Activated CD4-positive, alpha-beta T cell treated with anti-CD3 and anti-CD28 coated beads, Interleukin-2, amount 50 U/mL, for 16 hours (primary cell): ENCODE measurements at regions not wholly inside any gene's neighbourhood (a gene's known extent, or its start where the extent isn't known, plus 50 kb on each side); places are given as distances from the start of the nearest gene placed in this dataset.
"Not testable (repeated sequence)": the region's sequence is repeated elsewhere in the genome, so short reads cannot be mapped to it uniquely, and the experiment has no call there.

Experiments used
- DNase-seq: peaks from one replicate; pipeline ENCODE4 v3.0.0-alpha.2; 2020

DNA sequence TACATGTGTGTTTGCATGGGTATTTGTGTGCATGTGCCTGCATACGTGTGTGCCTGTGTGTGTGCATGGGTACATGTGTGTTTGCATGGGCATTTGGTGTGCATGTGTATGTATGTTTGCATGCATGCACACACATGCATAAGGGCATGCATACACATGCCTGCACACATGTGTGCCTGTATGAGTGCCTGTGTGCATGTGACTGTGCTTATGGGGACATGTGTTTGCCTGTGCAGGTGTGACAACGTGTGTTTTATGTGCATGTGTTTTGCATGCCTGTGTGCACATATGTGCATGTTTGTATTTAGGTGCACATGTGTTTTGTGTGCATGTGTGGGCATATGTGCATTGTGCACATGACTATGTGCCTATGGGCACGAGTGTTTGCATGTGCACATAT lies 165.7 kb downstream of the ERMARD start:
- DNase-seq = no peak

DNA sequence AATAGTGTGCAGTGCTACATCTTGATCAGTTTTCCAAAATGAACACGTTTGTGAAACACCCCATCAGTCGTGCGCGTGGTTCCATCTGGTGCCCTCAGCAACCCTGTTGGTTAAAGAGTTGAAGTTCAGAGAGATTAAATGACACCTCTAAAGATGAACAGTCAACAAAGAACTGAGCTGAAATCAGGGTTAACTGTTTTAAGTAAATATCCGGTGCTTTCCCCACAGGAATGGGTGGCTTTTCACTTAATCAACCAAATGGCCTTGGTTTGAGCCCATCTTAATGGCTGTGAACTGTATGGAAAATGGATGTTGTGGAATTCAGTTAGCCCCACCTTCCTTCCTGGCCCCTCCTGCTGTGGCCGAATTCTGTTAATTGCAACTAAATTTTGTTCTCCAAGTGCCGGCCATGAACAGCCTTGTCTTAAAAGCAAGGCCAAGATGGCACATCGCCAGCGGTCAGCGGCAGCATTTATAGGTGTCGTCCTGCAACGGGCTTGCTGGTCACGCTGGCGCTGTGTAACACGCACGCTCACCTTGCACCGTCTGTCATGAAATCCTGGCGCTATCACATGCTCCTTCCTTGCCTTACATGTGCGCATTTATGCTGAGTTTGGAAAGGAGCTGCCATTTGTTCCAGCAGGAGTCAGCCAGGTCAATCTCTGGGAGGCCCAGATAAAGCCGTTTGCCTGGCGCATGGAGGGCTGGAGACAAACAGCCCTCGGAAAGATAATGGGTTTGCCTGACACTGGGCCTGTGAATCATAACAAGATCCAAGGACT lies 164.5 kb downstream of the ERMARD start:
- DNase-seq = no peak

DNA sequence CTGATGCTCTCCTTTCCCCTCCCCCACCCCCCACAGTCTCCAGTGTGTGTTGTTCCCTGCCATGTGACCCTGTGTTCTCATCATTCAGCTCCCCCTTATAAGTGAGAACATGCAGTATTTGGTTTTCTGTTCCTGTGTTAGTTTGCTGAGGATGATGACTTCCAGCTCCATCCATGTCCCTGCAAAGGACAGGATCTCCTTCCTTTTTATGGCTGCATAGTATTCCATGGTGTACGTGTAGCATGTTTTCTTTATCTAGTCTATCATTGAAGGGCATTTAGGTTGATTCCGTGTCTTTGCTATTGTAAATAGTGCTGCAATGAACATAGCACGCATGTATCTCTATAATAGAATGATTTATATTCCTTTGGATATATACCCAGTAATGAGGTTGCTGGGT lies 162.3 kb downstream of the ERMARD start:
- DNase-seq = not testable (repeated sequence)

DNA sequence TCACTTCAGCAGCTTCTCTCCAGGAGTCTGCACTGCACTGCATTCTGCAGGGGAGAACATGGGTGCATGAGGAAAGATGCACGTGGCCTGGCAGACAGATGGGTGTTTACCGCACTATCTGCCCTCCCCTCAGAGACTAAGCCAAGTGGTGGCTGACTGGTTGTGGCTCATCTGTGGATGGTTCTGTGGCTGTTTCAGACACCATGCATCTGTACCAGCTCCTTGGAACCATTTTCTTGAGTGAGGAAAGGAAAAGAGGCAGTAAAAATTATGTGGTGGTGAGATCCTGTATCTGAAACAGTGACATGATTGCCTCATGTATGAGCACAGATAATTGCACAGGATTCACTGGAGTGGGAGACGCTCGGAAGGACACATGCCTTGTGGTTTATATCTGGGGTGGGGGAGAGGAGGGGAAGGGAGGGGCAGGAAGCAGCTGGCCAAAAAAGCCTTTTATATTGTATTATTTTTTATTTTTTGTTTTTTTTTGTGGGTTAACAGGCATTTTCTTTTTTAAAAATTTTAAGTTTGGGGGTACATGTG lies 161.7 kb downstream of the ERMARD start:
- no peak for DNase-seq

DNA sequence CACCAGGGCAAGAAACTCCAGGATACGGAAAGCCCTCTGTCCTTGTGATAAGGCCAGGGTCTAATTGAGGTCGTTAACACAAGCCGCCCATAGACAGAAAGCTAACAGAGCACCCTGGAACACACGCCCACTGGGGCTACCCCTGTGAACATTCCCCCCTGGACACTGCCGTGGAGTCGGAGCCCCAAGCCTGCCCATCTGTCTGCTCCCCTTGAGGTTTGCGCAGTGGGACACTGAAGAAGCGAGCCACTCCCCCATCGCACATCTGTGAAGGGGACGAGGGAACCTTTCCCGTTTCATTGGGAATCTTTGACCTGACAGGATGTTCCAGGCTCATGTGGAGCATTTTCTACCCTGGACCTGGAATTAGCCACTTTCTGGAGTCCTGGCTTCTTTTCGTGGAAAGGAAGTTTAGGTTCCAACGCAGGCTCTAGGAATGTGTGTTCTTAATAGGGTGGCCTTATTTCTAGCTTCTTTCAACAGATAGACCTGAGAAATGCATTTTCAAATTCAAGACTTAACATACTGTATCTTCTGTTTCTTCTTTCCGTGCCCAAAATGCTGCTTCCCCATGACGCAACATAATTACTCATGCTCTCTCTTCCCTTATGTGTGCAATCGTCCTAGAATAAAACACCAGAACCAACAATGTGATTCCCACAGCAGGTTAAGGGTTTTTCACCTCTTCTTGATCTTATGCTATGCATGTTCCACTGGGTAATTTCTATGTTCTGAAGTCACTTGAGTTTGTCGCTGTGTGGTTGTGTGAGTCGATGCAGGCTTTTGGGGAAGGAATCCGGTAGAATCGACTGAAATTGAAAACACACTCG lies 161.1 kb downstream of the ERMARD start:
- no peak for DNase-seq

DNA sequence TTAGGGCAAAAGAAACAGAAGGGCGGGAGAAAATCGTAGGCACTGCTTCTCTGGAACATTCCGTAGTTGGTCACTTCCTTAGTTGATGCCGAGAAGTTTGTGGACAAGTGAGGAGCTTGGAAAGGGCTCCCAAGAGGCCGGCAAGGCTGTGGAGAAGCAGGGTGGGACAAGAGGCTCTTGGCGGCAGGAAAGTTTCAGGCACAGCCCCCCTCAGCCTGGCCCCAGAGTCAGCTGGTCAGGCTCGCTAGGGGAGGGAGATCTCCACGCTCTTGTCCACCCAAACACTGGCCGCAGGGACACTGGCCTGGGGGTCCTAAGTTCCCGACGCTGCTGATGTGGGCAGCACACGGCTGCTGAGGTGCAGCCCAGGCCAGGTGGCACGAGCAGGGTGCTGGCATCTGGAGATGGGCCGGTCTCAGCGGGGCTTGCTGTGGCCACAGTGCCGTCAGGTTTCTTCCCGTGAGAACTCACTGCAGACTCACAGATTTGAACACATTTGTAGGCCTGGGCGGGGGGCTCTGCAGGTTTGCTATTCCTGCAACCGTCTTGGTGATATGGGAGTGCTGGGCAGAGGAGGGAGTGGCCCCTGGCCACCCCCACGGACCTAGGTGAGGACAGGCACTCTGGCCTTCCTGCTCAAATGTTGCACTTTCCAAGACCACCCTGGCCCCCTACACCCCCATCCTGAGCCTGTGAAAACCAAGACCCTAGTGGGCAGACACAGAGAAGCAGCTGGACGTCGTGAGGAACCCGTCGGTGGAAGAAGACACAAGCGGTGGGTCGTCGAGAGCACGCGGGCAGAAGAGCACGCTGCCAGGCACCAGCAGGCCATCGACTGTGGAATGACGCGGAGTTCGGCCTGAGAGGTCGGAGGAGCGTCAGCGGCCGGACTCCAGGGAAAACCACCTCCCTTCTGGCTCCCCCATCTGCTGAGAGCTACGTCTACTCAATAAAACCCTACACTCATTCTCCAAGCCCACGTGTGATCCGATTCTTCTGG lies 160.1 kb downstream of the ERMARD start:
- no peak for DNase-seq

DNA sequence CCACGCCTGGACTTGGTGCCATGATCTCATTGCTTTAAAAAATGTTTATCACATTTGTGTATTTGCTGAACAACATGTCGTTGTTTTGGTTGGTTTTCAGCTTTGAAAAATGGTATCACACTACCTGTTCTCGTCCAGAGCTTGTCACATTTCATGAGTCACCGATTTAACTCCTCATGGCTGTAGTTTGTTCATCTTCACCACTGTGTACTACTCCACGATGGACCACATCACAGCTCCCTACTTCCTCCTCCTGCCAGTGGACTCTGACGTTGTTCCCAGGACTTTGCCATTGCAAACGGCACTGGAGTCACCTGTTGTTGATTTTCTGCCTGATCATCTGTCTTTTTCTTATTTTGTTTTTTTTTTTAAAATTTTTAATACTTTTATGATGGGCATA lies 157.7 kb downstream of the ERMARD start:
- DNase-seq = no peak

DNA sequence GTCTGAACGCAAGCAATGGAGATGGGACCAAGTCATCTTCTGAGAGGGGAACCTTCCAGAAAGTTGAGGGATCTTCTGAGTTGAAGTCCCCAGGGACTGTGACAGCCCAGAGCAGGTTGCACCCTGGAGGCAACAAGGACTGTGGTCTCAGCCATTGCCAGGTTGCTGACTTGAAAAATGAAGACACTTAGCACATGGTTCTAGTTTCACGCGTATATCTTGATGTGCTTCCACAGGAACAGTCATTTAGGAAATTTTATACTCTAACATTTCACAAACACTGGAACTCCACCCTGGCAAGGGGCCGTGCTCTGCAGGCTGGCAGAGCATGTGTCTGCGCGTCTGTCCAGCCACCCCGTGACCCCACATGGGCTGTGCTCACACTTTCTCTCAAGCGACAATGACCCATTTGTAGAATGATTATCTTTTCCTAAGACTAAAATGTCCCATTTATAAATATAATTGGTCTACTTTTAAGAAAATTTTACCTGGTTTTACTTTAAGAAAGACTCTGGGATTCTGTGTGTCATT lies 157.0 kb downstream of the ERMARD start:
- DNase-seq = no peak

DNA sequence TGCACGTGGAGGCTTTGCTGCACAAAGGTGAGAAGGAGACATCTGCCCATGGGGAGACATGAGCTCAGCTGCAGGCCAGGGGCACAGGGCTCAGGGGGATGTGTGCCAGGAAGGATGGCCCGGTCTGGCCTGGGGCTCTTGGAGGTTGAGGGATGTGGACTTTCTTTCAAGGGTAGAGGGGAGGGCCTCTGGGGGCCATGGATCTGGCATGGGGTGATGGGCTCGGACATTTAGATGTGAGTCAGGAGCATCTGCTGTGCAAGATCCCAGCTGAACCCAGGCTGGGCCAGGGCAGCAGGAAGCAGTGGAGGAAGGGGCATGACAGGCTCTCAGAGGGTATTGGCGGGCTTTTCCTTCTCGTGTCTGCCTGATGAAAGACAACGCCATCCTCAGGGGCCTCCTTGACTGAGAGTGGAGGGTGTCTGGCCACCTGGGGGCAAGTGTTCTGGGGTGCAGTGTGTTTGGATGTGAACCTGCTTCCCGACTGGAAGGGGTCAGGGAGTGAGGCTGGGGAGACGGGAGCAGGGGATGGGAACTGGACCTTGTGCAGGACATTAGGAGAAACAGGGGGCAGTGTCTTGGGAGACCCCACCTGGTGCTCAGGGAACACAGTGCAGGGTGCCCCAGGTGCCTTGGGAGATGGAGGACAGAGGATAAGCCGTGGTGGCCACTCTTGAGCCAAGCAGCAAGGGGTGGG lies 156.1 kb downstream of the ERMARD start:
- DNase-seq = no peak

DNA sequence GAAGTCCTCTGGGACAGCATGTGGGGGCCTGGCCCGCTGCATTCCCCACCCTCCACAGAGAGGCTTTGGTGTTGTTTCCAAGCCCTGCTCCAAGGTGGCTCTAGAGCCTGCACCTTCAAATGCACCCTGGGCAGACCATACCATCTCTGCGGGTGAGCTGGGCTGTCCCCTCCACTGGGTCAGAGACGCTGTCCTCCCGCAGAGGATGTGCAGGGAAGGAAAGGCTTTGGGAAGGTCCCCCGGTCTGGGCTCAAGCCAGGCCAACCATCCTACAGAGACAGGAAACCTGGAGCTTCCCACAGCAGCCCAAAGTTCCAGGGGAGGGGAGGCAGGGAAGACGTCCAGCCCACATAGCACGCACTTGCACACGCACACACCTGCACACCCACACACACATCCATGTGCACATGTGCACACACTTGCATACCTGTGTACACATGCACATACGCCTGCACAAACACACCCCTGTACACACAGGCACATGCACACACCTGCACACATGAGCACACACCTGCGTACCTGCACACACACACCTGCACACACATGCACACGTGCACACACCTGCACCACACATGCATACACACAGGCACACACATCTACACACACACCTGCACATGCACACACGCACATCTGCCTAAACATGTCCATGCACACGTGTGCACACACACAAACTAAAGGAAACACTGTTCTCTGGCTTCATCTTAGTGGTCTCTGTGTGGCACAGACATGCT lies 155.4 kb downstream of the ERMARD start:
- DNase-seq = no peak

DNA sequence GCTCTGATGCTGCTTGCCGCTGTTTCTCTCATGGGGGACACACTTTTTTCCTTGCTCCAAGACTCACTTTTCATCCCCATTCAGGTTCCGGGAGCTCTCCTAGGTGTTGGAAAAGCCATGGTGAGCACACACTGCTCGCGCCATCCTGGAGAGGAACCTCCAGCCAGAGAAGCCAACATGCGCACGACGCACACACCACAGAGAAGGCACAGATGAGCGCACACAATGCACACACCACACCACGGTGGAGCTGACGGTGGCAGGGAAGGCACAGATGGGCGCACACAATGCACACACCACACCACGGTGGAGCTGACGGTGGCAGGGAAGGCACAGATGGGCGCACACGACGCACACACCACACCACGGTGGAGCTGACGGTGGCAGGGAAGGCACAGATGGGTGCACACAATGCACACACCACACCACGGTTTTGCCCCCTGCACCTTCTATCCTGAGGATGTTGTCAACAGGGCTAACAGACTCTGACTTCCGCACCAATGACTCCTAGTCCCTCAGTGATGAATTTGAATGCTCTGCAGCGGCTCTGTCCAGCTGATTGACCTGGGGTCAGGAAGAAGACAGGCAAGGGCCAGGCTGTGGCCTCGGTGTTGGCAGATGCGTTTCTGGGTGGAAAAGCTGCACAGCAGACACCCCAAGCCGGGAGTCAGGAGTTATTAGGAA lies 154.7 kb downstream of the ERMARD start:
- DNase-seq = no peak

DNA sequence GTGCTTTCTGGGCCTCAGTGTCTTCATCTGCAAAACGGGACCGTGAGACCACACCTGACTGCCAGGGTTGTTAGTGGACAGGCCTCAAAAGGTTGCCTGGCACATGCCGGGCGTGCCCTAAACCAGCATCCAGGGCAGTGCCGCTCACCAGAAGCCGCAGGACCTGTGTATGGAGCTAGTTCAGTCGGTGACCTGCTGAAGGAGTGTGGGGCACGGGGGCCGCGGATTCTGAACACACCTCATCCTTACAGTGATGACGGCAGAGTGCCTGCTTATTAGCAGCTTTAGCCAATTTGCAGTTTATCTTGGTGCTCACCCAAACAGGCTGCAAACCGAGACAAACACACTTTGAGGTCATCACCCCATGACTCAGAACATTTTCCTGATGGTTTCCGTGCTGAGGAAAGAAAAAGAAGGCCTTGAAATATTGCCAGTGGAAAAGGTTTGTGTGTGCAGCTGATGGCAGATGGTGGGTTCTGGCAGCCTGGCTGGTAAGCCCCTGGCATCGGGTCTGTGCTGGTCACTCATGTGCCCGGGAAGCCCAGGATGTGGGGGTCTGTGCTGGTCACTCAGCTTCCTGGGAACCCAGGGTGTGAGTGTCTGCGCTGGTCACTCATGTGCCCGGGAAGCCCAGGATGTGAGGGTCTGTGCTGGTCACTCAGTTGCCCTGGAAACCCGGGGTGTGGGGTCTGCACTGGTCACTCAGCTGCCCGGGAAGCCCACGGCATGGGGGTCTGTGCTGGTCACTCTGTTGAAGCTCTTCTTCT lies 153.8 kb downstream of the ERMARD start:
- no peak for DNase-seq

DNA sequence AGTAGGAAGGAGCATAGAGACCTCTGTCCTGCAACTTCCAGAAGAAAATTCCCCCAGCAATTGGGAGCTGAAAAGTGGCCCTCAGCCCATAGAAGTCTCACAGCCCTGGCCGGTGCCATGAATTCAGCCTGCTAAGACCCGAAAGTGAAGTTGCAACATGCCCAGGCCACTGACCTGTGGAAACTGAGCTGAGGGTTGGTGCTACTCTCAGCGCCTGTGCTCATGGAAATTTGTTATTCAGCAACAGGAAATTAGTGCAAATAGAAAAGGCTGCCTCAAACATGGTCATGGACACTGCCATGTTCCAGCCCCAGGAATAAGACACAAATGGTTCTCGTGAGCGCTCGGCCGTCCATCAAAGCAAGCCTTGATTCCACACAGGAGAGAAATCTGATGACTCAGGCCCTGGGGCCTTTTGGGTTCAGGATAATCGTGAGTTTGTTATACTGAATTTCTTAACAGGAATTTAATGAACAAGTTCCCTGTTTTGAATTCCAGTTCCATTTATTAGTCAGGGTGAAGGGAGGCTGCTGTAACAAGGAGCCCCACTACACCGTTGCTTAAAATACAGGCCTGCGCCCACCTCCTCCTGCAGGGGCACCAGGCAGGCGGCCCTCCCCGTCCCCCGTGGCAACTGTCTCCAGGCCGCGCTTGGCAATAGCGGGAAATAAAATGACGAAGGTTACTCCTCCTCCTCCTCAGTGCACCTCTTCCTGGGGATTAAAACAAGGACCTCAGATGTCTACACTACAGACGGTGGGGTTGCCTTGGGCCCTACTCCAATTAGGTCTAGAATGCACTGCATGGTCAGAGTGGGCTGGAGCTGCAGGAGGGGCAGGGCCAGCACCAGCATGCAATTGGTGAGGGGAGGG lies 152.9 kb downstream of the ERMARD start:
- DNase-seq = no peak

DNA sequence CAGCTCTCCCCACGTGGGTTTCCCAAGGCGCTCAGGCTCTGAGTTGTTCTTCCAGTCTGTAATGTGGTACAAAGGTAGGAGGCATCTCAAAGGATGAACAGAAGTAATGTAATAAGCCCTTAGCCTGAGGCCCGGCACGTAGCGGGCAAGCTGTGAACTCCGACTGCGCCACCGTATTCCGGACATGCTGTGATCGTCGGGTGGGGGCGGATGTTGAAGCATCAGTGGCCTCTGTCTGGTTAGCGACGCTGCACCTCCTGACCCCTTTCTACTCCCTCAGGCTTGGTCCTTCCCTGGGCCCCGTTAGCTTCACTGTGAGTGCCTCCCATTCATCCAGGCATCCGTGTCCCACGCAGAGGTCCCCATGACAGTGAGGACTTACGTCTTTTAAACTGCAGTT lies 151.7 kb downstream of the ERMARD start:
- DNase-seq = no peak

DNA sequence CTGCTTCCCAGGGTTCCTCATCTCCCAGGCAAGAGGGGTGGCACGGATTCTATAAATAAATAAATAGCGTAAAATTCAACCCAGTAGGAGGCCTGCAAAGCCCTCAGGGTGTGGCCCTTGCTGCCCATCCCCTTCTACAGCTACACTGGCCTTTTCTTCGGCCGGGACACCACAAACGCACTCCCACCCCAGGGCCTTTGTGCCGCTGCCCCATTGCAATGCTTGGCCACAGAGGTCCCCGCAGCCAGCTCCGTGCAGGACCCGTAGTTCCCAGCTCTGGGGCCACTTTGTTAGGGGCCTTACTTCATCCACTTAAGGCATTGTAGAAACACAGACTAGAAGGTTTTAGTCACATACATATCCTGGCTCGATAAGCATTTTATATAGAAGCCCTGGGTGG lies 151.2 kb downstream of the ERMARD start:
- no peak for DNase-seq

DNA sequence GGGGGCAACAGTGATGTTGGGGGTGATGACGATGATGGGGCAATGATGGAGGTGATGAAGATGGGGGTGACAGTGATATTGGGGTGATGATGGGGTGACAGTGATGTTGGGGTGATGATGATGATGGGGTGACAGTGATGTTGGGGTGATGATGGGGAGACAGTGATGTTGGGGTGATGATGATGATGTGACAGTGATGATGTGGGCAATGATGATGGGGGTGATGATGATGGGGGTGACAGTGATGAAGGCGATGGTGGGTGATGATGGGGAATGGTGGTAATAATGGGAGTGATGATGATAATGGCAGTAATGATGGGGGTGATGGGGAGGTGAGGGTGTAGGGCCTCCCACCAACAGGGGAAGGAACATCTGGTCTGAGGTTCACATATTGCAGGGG lies 150.6 kb downstream of the ERMARD start:
- no peak for DNase-seq

DNA sequence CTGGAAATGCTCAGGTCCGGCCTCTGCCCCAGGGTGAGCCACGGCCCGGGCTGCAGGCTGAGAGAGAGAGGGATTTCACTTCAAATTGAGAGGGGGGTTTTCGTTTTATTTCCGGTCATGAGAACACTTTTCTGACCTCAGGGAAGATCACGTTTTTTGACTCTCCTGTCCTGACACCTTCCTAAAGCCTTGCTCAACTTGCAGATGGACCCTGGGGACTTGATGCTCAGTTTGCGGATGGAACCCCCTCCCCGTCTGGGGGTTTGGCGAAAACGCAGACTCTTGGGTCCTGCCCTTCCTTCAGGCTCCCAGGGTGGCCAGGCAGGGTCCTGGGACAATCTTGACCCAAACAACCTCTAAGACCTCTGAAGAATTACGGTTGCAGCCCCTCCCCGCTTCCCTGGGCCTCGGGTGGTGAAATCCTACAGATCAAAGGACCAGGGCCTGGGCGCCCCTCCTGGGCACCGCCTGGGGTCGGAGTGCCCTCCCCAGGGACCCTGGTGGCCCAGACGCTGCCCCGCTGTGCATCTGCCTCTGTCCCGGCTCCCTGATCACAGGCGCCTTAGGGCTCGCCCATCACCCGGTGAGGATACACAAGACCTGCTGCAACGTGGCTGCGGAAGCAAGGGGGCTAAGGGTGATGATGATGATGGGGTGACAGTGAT lies 148.2 kb downstream of the ERMARD start:
- no peak for DNase-seq
